BJ (cell line): ENCODE measurements at regions not wholly inside any gene's neighbourhood (a gene's known extent, or its start where the extent isn't known, plus 50 kb on each side); places are given as distances from the start of the nearest gene placed in this dataset.

ENCODE experiments used
- CTCF ChIA-PET: fragments of 350-600 bp; formaldehyde crosslinking; extraction: SDS; loops from one replicate; lab custom pipeline; 2021; ENCODE audit warnings: antibody characterized with exemption, inconsistent platforms; lab: Yijun Ruan, JAX
- POLR2A ChIA-PET: fragments of 300-600 bp; sonication (Branson Sonifier 250); formaldehyde crosslinking; extraction: SDS; loops from one replicate; lab custom pipeline; 2021; ENCODE audit warnings: antibody characterized with exemption; lab: Charles Lee
- DNase-seq: peaks from one replicate; pipeline ENCODE4 v3.0.0-alpha.2; 2011; ENCODE audit warnings: low read depth
- H3K27me3 ChIP-seq: 2 replicates; pipeline ENCODE4 v1.6.0; 2011; ENCODE audit warnings: low read length; ENCODE audit not compliant: control insufficient read depth, insufficient read depth
- H3K36me3 ChIP-seq: 2 replicates; pipeline ENCODE4 v1.5.1; 2011; ENCODE audit warnings: low read length; ENCODE audit not compliant: control insufficient read depth, insufficient read depth
- H3K4me3 ChIP-seq: 2 replicates; pipeline ENCODE4 v1.5.1; 2011; ENCODE audit warnings: low read depth, mild to moderate bottlenecking, control low read depth, low read length
- TF ChIP-seq, protein P1 (sequence below): IDR thresholded peaks from 2 replicates; pipeline ENCODE4 v1.5.1; 2011; ENCODE audit warnings: low read depth, mild to moderate bottlenecking, control low read depth, inconsistent platforms, low read length, moderate library complexity; ENCODE audit not compliant: insufficient read depth

DNA sequence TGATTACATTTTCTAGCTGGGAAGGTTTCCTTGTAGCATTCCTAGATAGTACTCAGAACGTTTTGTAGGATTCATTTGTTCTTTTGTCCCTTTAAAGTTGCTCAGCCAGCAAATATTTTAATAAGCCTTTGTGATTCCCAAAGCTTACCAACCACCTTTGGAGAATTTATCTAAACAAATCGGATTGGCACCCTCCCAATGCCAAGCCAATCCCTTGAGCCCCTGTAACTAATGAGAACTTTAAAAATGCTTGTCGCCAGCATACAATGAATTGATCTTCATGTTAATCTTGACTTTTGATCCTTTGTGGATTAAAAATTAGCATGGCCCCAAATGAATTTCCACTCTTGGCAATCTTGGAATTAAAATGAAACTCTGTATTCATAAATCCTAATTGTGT lies 559.5 kb downstream of the UTRN start:
- no peak for DNase-seq
- Histone ChIP-seq H3K27me3 (no peaks in the 10 kb centered on the region), H3K4me3 (no peak overlapping the region), H3K36me3 (peaks cover 5% of the 10 kb centered on the region; the same call in 1 of the 2 replicates)
- CTCF ChIA-PET: interaction anchor here (0.9 kb wide), 1 partner anchor 11 kb away, joined by 5 read pairs; no protein-coding TSS in a partner anchor
- POLR2A ChIA-PET: no interaction called here
- TF ChIP-seq, protein P1, sequence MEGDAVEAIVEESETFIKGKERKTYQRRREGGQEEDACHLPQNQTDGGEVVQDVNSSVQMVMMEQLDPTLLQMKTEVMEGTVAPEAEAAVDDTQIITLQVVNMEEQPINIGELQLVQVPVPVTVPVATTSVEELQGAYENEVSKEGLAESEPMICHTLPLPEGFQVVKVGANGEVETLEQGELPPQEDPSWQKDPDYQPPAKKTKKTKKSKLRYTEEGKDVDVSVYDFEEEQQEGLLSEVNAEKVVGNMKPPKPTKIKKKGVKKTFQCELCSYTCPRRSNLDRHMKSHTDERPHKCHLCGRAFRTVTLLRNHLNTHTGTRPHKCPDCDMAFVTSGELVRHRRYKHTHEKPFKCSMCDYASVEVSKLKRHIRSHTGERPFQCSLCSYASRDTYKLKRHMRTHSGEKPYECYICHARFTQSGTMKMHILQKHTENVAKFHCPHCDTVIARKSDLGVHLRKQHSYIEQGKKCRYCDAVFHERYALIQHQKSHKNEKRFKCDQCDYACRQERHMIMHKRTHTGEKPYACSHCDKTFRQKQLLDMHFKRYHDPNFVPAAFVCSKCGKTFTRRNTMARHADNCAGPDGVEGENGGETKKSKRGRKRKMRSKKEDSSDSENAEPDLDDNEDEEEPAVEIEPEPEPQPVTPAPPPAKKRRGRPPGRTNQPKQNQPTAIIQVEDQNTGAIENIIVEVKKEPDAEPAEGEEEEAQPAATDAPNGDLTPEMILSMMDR: no peak

GRCh38 chr6:144845186-144845585 lies 560.1 kb downstream of the UTRN start:
- no peak for DNase-seq
- CTCF ChIA-PET: no interaction called here
- H3K36me3 ChIP-seq: peaks cover 5% of the 10 kb centered on the region; the same call in 1 of the 2 replicates
- POLR2A ChIA-PET: no interaction called here
- no peak overlapping the region for H3K4me3 ChIP-seq
- TF ChIP-seq, protein P1: no peak
- no peaks in the 10 kb centered on the region for H3K27me3 ChIP-seq

- Histone ChIP-seq H3K27me3 (no peaks in the 10 kb centered on the region), H3K36me3 (peaks cover 1% of the 10 kb centered on the region; the same call in 1 of the 2 replicates), H3K4me3 (no peak overlapping the region)
- ChIA-PET POLR2A (no interaction called here), CTCF (no interaction called here)
- no peak for DNase-seq
- TF ChIP-seq, protein P1: no peak
Measured at GRCh38 chr6:144847916-144848315, 562.8 kb downstream of the UTRN start.

- DNase-seq: no peak
- ChIA-PET CTCF (no interaction called here), POLR2A (no interaction called here)
- Histone ChIP-seq H3K4me3 (no peak overlapping the region), H3K36me3 (peaks cover 1% of the 10 kb centered on the region; the same call in 1 of the 2 replicates), H3K27me3 (no peaks in the 10 kb centered on the region)
- TF ChIP-seq, protein P1: no peak
Measured at GRCh38 chr6:144849920-144850319, 564.8 kb downstream of the UTRN start.

GRCh38 chr6:144853603-144854002 lies 568.5 kb downstream of the UTRN start:
- CTCF ChIA-PET: no interaction called here
- Histone ChIP-seq H3K36me3 (peaks cover 1% of the 10 kb centered on the region; the same call in 1 of the 2 replicates), H3K4me3 (no peak overlapping the region), H3K27me3 (no peaks in the 10 kb centered on the region)
- POLR2A ChIA-PET: no interaction called here
- TF ChIP-seq, protein P1: no peak
- DNase-seq: no peak
